ENCODE measurements at regions not wholly inside any gene's neighbourhood (a gene's known extent, or its start where the extent isn't known, plus 50 kb on each side); places are given as distances from the start of the nearest gene placed in this dataset.
A peak's percentile ranks its signal among the peaks of the same experiment; 100 is the strongest.
"Not testable (repeated sequence)": the region's sequence is repeated elsewhere in the genome, so short reads cannot be mapped to it uniquely, and the experiment has no call there.

GRCh38 chr12:11980115-11980514 lies 90.6 kb upstream of the BCL2L14 start:
- no peak for DNase-seq

GRCh38 chr12:11981121-11981733 lies 89.5 kb upstream of the BCL2L14 start:
- DNase-seq, result no peak

- DNase-seq, result no peak
Measured at GRCh38 chr12:11984417-11984816, 86.3 kb upstream of the BCL2L14 start.

- DNase-seq, result no peak
Measured at GRCh38 chr12:11986165-11986564, 84.6 kb upstream of the BCL2L14 start.

GRCh38 chr12:11987901-11988300 lies 82.8 kb upstream of the BCL2L14 start:
- DNase-seq, result no peak

- DNase-seq, result no peak
Measured at GRCh38 chr12:11991604-11992003, 79.1 kb upstream of the BCL2L14 start.

- DNase-seq, result no peak
Measured at GRCh38 chr12:11992515-11992914, 78.2 kb upstream of the BCL2L14 start.

- DNase-seq, result not testable (repeated sequence)
Measured at GRCh38 chr12:11998307-11998943, 72.3 kb upstream of the BCL2L14 start.

GRCh38 chr12:11998944-11999315 lies 71.8 kb upstream of the BCL2L14 start:
- no peak for DNase-seq

GRCh38 chr12:12003609-12004008 lies 67.1 kb upstream of the BCL2L14 start:
- DNase-seq, result no peak

- no peak for DNase-seq
Measured at GRCh38 chr12:12004524-12004923, 66.2 kb upstream of the BCL2L14 start.

GRCh38 chr12:12007001-12007712 lies 63.6 kb upstream of the BCL2L14 start:
- DNase-seq, result no peak

- DNase-seq, result no peak
Measured at GRCh38 chr12:12007713-12008231, 63.0 kb upstream of the BCL2L14 start.

GRCh38 chr12:12008232-12008850 lies 62.4 kb upstream of the BCL2L14 start:
- DNase-seq, result peak; percentile 15

- peak; percentile 12 for DNase-seq
Measured at GRCh38 chr12:12008931-12009611, 61.7 kb upstream of the BCL2L14 start.

- not testable (repeated sequence) for DNase-seq
Measured at GRCh38 chr12:12009749-12010276, 60.9 kb upstream of the BCL2L14 start.

- DNase-seq, result peak; percentile 90
Measured at GRCh38 chr12:12010277-12011039, 60.3 kb upstream of the BCL2L14 start.

- no peak for DNase-seq
Measured at GRCh38 chr12:12011880-12012260, 58.9 kb upstream of the BCL2L14 start.

- no peak for DNase-seq
Measured at GRCh38 chr12:12015073-12015685, 55.6 kb upstream of the BCL2L14 start.

- no peak for DNase-seq
Measured at GRCh38 chr12:12016284-12017100, 54.2 kb upstream of the BCL2L14 start.

Measured in OCI-M1 (cell line).